Stimulated activated CD8-positive, alpha-beta memory T cell treated with anti-CD3 and anti-CD28 coated beads, Interleukin-4, amount 100 ng/mL, for 48 hours (primary cell): ENCODE measurements at regions not wholly inside any gene's neighbourhood (a gene's known extent, or its start where the extent isn't known, plus 50 kb on each side); places are given as distances from the start of the nearest gene placed in this dataset.
A peak's percentile ranks its signal among the peaks of the same experiment; 100 is the strongest.

ENCODE experiments used
- DNase-seq: peaks from one replicate; pipeline ENCODE4 v3.0.0-alpha.2; 2020

- DNase-seq, result no peak
Observed at GRCh38 chr3:10585945-10586344, 80.6 kb upstream of the ATP2B2 start.

DNA sequence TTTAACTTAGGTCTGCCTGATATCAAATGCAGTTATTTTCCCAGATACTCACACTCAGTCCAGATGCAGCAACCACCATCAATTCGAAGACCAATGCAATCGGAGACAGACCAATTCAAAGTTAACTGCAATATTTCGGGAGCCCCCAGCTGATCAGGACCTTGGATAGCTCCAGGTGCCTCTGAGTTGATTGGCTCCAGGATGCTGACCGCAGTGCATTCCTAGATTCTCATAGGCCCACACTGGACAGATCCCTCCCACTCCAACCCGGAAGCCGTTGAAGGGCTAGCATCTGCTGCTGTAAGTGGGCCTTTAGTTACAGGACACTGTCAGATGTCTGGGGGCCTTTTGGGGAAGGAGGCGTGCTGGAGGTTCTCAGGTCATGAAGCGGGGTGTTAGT is 89.5 kb upstream of the ATP2B2 start:
- DNase-seq, result peak; percentile 62

GRCh38 chr3:10596746-10597448 is 91.5 kb upstream of the ATP2B2 start:
- no peak for DNase-seq

DNA sequence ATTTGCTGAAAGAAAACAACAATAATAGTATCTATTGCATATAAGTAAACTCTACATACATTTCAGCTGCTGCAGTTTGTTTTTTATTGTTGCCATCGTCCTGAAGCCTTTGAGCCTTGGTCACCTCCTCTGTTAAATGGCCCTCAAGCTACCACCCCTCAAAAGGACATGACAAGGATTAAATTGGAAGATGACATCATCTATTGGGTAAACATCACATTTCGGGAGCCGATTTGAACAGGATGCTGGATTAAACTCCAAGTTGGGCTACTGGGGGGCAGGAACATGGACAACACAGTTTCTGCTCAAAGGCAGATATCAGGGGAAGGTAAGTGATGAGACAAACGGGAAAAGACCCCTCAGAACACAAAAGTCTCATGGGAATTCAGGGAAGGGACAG is 92.3 kb upstream of the ATP2B2 start:
- DNase-seq, result no peak

- DNase-seq, result no peak
Observed at GRCh38 chr3:10599017-10599416, 93.6 kb upstream of the ATP2B2 start.

GRCh38 chr3:10599444-10599843 is 94.1 kb upstream of the ATP2B2 start:
- no peak for DNase-seq

- no peak for DNase-seq
Observed at GRCh38 chr3:10600296-10600714, 94.9 kb upstream of the ATP2B2 start.

DNA sequence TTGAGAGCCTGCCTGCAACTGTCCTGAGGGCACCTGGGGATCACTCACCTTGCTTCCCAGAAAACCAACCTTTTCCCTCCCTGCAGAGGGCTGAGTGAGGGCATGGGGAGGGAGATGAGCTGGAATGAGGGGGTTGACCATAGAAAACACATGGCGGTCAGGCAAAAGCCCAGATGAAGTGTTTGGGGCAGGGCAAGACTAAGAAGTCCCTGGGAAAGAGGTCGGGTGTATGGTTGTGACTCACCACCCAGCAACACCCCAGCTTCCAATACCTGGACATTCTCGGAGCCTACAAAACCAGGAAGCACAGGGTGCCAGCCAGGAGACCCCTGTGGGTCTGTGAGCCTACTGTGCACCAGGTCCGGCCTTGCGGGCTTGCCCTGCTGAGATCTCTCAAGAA is 95.3 kb upstream of the ATP2B2 start:
- no peak for DNase-seq

DNA sequence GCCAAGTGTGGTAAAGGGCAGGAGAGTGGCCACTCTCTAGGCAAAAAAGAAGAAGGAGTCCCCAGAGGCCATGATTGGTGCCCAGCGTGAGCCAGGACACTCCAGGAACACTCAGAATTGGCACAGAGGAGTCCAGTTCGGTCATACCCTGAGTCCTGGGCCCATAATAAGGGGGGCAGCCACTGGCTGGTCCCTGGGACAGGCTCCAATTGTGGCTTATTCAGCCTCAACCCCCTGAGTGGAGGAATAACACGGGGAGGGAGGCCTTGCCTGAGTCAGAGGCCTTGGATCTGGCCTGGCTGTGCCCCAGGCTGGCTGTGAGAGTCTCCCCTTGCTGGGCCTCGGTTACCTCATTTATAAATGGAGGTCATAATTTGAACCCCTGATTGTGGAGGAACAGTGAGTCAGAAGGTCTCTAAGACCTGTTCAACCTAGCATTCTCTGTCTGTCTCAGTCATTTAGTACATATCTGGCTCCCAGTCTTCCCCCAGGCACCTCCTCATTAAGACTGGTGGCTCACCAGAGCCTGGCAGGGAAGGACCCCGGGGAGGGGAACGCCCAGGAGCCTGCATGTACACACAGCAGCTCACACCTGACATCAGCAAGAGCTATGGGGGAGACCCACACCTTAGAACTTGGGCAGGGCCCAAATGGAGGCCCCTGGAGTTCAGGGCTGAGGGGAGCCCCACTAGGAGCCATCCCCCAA is 95.9 kb upstream of the ATP2B2 start:
- no peak for DNase-seq

GRCh38 chr3:10601857-10602230 is 96.5 kb upstream of the ATP2B2 start:
- no peak for DNase-seq

DNA sequence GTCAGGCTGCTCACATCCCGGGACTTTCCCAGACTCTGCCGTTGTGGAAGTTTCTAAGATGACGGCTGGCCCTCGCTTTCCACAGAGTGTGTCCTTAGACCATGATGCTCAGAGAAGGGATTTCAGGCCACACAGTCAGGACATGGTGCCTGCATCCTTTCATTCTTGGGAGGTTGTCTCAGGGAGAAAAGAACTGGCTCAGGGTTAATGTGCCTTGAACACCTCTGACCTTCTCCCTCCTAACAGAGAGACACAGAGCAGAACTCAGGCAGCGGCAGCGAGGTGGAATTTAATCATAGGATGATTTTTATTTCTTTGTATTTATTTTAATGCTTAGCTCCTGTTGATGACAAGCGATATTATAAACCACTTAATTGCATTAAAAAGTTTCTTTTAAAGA is 96.9 kb upstream of the ATP2B2 start:
- DNase-seq, result no peak

GRCh38 chr3:10602769-10603768 is 97.7 kb upstream of the ATP2B2 start:
- DNase-seq, result peak; percentile 73

GRCh38 chr3:10609134-10609533 is 103.7 kb upstream of the ATP2B2 start:
- no peak for DNase-seq

- no peak for DNase-seq
Observed at GRCh38 chr3:10614168-10614567, 108.8 kb upstream of the ATP2B2 start.

DNA sequence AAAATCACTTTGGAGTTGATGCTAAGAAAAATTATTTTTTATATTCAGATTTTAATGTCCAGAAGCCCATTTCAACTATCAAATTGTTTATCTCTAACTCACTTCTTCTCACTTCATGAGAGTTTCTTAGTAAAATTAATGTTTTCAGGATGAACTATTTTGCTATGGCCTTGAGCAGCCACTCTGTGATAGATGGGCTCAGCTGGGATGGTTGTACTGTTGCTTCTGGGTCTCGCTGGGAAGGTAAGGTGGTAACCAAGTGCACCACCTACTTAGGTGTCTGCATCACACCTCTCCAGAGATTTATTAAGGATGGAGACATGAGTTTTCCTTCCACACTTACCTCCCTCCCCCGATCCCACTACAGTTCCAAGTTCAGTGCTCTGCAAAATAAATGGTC is 110.3 kb upstream of the ATP2B2 start:
- no peak for DNase-seq

DNA sequence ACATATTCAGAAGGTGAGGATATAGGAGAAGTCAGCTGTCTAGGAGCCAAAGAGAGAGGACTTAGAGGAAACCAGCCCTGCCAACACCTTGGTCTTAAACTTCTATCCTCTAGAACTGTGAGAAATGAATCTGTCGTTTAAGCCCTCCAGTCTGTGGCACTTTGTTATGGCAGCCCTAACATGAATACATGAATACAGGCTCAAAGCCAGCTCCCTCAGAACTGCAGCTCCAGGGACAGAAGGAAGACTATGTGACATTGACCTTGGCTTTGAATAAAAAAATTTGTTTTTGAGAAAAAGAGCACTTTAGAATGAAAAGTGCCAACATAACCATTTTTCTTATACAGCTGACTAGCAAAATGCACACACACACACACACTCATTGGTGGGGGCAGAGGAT is 110.9 kb upstream of the ATP2B2 start:
- no peak for DNase-seq

DNA sequence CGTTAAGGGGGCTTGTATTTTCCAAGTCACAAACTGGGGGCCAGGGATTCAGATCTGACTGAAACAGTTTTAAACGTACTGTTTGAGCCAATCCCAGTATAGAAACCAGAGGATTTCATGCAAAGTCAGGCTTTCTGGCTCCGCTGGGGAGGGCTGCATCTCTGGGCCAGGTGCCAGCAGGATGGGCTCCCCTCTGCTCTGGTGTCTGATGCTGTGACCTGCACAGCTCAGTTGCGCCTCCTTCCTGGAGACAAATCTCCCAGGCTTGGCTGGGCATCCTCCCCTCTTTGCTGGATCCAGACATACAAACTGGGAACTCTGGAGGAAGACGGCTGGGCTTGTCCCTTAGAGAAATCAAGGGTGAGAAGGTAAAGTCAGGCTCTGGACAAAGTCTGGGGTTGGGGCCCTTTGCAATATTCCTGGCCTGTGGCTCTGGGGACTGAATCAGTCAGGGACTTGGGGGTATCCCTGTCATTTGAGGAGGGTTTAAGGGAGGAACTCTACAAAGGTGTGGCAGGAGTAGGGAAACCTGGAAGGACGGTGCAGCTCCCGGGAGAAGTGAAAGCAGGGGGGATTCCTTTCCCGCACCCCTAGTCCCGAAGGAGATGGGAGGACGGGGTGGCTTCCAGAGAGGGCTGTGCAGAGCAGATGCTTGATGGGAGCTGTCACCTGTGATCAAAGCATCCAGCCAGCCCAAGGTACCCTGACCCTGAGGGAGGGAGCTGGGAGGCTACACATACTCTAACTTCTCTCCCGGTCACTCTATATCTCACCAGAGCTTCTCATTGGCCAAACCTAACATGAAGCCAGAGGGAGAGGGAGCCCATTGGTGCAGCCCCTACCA is 114.8 kb upstream of the ATP2B2 start:
- no peak for DNase-seq

DNA sequence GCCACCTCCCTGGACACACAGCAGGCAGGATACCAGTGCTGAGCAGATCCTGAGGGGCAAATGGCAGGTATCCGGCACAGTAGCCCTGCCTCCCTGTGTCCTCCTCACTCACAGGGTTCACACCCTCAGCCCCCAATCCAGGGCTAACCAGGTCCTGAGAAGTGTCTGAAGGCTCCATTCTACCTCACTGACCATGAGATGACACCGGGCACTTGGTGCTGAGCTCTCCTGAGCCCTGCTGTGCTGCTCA is 115.4 kb upstream of the ATP2B2 start:
- no peak for DNase-seq

- DNase-seq, result no peak
Observed at GRCh38 chr3:10623578-10624275, 118.3 kb upstream of the ATP2B2 start.

- DNase-seq, result no peak
Observed at GRCh38 chr3:10625323-10625722, 119.9 kb upstream of the ATP2B2 start.

GRCh38 chr3:10627884-10628572 is 122.6 kb upstream of the ATP2B2 start:
- no peak for DNase-seq
